ENCODE measurements at regions not wholly inside any gene's neighbourhood (a gene's known extent, or its start where the extent isn't known, plus 50 kb on each side); places are given as distances from the start of the nearest gene placed in this dataset.

DNA sequence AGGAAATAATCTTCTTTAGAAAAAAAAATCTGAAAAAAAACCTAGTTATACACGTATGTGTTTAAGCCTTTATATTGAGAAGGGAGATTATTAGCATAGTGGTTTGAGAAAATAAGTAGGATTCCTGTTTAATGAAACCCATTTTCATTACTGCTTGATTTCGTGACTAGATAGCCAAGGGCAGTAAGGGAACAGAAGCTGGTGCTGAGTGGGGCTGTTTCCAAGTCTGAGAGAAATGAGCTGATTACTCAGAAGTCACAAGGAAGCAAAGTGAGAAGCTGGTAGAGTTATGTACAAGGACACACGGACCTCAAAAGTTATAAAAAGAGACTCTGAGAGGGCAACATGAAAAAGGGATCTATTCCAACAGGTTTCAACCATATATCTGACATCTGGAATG, 256.5 kb downstream of the TTLL7 start:
- TF ChIP-seq CTCF (IDR thresholded peaks at IDR 0.05) = no peak
- no peak for TF ChIP-seq MAX (CRISPR knock-in tag; IDR thresholded peaks at IDR 0.05)
- TF ChIP-seq GABPB1 (CRISPR knock-in tag; IDR thresholded peaks at IDR 0.05) = no peak
- TF ChIP-seq ARID4B (CRISPR knock-in tag; IDR thresholded peaks at IDR 0.05; ENCODE audit: borderline replicate concordance) = no peak
- no peak for TF ChIP-seq ZBTB43 (CRISPR knock-in tag; IDR thresholded peaks at IDR 0.05)
- no peak for TF ChIP-seq ZNF232 (CRISPR knock-in tag; IDR thresholded peaks at IDR 0.05)
- TF ChIP-seq E2F5 (CRISPR knock-in tag; IDR thresholded peaks at IDR 0.05) = no peak
- TF ChIP-seq GRHL2 (CRISPR knock-in tag; IDR thresholded peaks at IDR 0.05; ENCODE audit: insufficient replicate concordance, severe bottlenecking) = no peak
- TF ChIP-seq CBFB (CRISPR knock-in tag; IDR thresholded peaks at IDR 0.05; ENCODE audit: low read depth) = no peak
- no peak for TF ChIP-seq NFYB (CRISPR knock-in tag; conservative IDR thresholded peaks at IDR 0.05; ENCODE audit: low read depth)
- no peak for TF ChIP-seq USF2 (CRISPR knock-in tag; IDR thresholded peaks at IDR 0.05)
- no peak for TF ChIP-seq FOXP1 (CRISPR knock-in tag; IDR thresholded peaks at IDR 0.05; ENCODE audit: borderline replicate concordance)
